Smooth muscle cell (in vitro differentiated cells): ENCODE measurements at regions not wholly inside any gene's neighbourhood (a gene's known extent, or its start where the extent isn't known, plus 50 kb on each side); places are given as distances from the start of the nearest gene placed in this dataset.

Experiments used
- DNase-seq: peaks from one replicate; lab custom pipeline; 2025; ENCODE audit not compliant: unreplicated experiment; lab: John Stamatoyannopoulos, UW
- H2AFZ ChIP-seq: fragments of 200-600 bp; sonication (generic); 2 replicates; pipeline ENCODE4 v1.6.0; 2016; ENCODE audit warnings: antibody characterized with exemption, low read depth, mild to moderate bottlenecking
- H3F3A ChIP-seq: fragments of 200-600 bp; sonication (generic); 2 replicates; pipeline ENCODE4 v1.6.0; 2017; ENCODE audit warnings: antibody characterized with exemption, low read depth
- H3K27ac ChIP-seq: fragments of 200-600 bp; sonication (generic); 2 replicates; pipeline ENCODE4 v1.5.1; 2016; ENCODE audit warnings: low read depth, mild to moderate bottlenecking
- H3K27me3 ChIP-seq: fragments of 200-600 bp; sonication (generic); 2 replicates; pipeline ENCODE4 v1.6.1; 2016; ENCODE audit warnings: low read depth, mild to moderate bottlenecking
- H3K36me3 ChIP-seq: fragments of 200-600 bp; sonication (generic); 2 replicates; pipeline ENCODE4 v1.5.1; 2016; ENCODE audit warnings: low read depth
- H3K4me1 ChIP-seq: fragments of 200-600 bp; sonication (generic); 2 replicates; pipeline ENCODE4 v1.5.1; 2016; ENCODE audit warnings: low read depth
- H3K4me2 ChIP-seq: fragments of 200-600 bp; sonication (generic); 2 replicates; pipeline ENCODE4 v1.6.0; 2016; ENCODE audit warnings: mild to moderate bottlenecking
- H3K4me3 ChIP-seq: fragments of 200-600 bp; sonication (generic); 2 replicates; pipeline ENCODE4 v1.5.1; 2016; ENCODE audit warnings: mild to moderate bottlenecking
- H3K79me2 ChIP-seq: fragments of 200-600 bp; sonication (generic); 2 replicates; pipeline ENCODE4 v1.6.0; 2016; ENCODE audit warnings: low read depth, mild to moderate bottlenecking
- H3K9ac ChIP-seq: fragments of 200-600 bp; sonication (generic); 2 replicates; pipeline ENCODE4 v1.6.0; 2016; ENCODE audit warnings: low read depth
- H3K9me3 ChIP-seq: fragments of 200-600 bp; sonication (generic); replicated peaks from 2 replicates; pipeline ENCODE4 v1.5.1; 2016; ENCODE audit warnings: low read depth
- H4K20me1 ChIP-seq: fragments of 200-600 bp; sonication (generic); 2 replicates; pipeline ENCODE4 v1.6.0; 2016; ENCODE audit warnings: low read depth
- CTCF ChIP-seq: fragments of 200-600 bp; sonication (generic); IDR thresholded peaks from 2 replicates; pipeline ENCODE4 v1.5.1; 2017; ENCODE audit warnings: borderline replicate concordance, mild to moderate bottlenecking, antibody characterized with exemption; ENCODE audit not compliant: insufficient read depth, poor library complexity, severe bottlenecking
- WGBS: methylation state at CpG from one replicate; pipeline ENCODE4 v1.1.7; 2016; ENCODE audit warnings: low lambda C conversion rate; 5-methylcytosine and 5-hydroxymethylcytosine counted together

- 87% methylated on average over 7 of the region's 7 CpGs for WGBS
- Histone ChIP-seq H3K27ac (no peak overlapping the region), H3K4me1 (peaks cover 5% of the 10 kb centered on the region), H3K79me2 (no peaks in the 10 kb centered on the region), H3K9me3 (no peaks in the 10 kb centered on the region), H3F3A (no peaks in the 10 kb centered on the region), H2AFZ (no peak overlapping the region), H3K4me3 (no peak overlapping the region), H3K9ac (no peak overlapping the region), H4K20me1 (no peaks in the 10 kb centered on the region), H3K27me3 (no peaks in the 10 kb centered on the region), H3K4me2 (no peak overlapping the region), H3K36me3 (no peaks in the 10 kb centered on the region)
- no peak for TF ChIP-seq CTCF
- no peak for DNase-seq
These were observed 109.3 kb upstream of the MSX1 start for GRCh38 chr4:4750187-4750586.

DNA sequence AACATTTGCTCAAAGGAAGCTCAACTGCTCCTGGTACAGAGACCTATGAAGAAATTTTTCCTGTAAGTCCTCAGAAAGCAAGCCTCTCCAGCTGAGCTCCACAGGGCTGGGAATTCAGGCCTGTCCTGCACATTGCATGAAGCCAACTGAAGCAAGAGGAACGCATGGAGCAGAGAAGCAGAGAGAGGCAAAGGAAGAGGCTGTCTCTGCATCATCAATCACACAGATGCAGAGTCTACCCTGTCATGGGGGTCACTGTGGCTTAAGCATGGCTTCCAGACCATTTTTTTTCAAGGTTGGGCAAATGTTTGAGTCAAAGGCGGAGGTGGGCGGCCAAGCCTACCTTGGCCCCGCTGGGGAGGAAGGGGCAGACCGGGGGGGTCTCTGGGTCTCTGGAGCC, 110.3 kb upstream of the MSX1 start:
- Histone ChIP-seq H4K20me1 (no peaks in the 10 kb centered on the region), H3K4me2 (no peak overlapping the region), H3K27me3 (no peaks in the 10 kb centered on the region), H3F3A (no peaks in the 10 kb centered on the region), H3K36me3 (no peaks in the 10 kb centered on the region), H2AFZ (no peak overlapping the region), H3K4me3 (no peak overlapping the region), H3K9ac (no peak overlapping the region), H3K79me2 (no peaks in the 10 kb centered on the region), H3K9me3 (no peaks in the 10 kb centered on the region), H3K4me1 (peaks cover 5% of the 10 kb centered on the region), H3K27ac (no peak overlapping the region)
- WGBS: 91% methylated on average over 5 of the region's 5 CpGs
- no peak for DNase-seq
- TF ChIP-seq CTCF: no peak

- Histone ChIP-seq H2AFZ (no peak overlapping the region), H3K36me3 (no peaks in the 10 kb centered on the region), H3K9me3 (no peaks in the 10 kb centered on the region), H3K4me1 (no peaks in the 10 kb centered on the region), H3K4me2 (no peak overlapping the region), H3K9ac (no peak overlapping the region), H3K4me3 (no peak overlapping the region), H4K20me1 (no peaks in the 10 kb centered on the region), H3K27ac (no peak overlapping the region), H3K79me2 (no peaks in the 10 kb centered on the region), H3F3A (no peaks in the 10 kb centered on the region), H3K27me3 (no peaks in the 10 kb centered on the region)
- no peak for DNase-seq
- 92% methylated on average over 1 of the region's 1 CpG for WGBS
- TF ChIP-seq CTCF: no peak
These were observed 113.0 kb upstream of the MSX1 start for GRCh38 chr4:4746444-4746843.

DNA sequence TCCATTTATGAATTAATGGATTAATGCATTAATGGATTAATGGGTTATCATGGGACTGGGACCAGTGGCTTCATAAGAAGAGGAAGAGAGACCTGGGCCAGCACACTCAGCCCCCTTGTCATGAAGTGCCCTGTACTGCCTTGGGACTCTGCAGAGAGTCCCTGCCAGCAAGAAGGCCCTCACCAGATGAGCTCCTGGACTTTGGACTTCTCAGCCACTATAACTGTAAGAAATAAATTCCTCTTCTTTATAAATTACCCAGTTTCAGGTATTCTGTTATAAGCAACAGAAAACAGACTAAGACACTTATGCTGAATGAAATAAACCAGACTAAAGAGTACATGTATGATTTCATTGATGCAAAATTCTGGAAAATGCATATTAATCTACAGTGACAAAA, 119.4 kb upstream of the MSX1 start:
- no peak overlapping the region for H3K4me3 ChIP-seq
- TF ChIP-seq CTCF: no peak
- no peaks in the 10 kb centered on the region for H3K27me3 ChIP-seq
- no peak overlapping the region for H3K4me2 ChIP-seq
- H3K9me3 ChIP-seq: no peaks in the 10 kb centered on the region
- H3K4me1 ChIP-seq: no peaks in the 10 kb centered on the region
- H2AFZ ChIP-seq: no peak overlapping the region
- no peak overlapping the region for H3K27ac ChIP-seq
- H3K36me3 ChIP-seq: no peaks in the 10 kb centered on the region
- H3K9ac ChIP-seq: no peak overlapping the region
- no peaks in the 10 kb centered on the region for H3F3A ChIP-seq
- no peak for DNase-seq
- no peaks in the 10 kb centered on the region for H4K20me1 ChIP-seq
- H3K79me2 ChIP-seq: no peaks in the 10 kb centered on the region
